CD4-positive, alpha-beta T cell (primary cell): ENCODE measurements at regions not wholly inside any gene's neighbourhood (a gene's known extent, or its start where the extent isn't known, plus 50 kb on each side); places are given as distances from the start of the nearest gene placed in this dataset.

Source experiments
- ATAC-seq: fragments of 200-7000 bp; cut with Tn5 transposase; one replicate; pipeline ENCODE4 v1.10.0; 2022; ENCODE audit warnings: mild to moderate bottlenecking; ENCODE audit not compliant: poor library complexity
- CTCF ChIA-PET: fragments of 350-600 bp; sonication (Branson Sonifier 250); formaldehyde crosslinking; loops from one replicate; lab custom pipeline; 2021; ENCODE audit warnings: antibody characterized with exemption, inconsistent platforms; lab: Charles Lee
- POLR2A ChIA-PET: fragments of 350-600 bp; sonication (Branson Sonifier 250); formaldehyde crosslinking; loops from one replicate; lab custom pipeline; 2021; ENCODE audit warnings: antibody characterized with exemption, inconsistent platforms; lab: Charles Lee
- DNase-seq, 14 experiments: peaks; one replicate each; pipeline ENCODE4 v3.0.0-alpha.2; 2013 to 2020; ENCODE audit warnings: mixed read lengths in 2 of 14
- H3K27ac ChIP-seq, 2 donors: one replicate each; pipeline versions ENCODE4 v1.5.1 to v1.7.0; 2013; ENCODE audit warnings: low read length in 2 of 2, low read depth in 1 of 2, mild to moderate bottlenecking in 1 of 2
- H3K27me3 ChIP-seq, 2 experiments: 1 replicate in 1 of 2; 2 replicates in 1 of 2; pipeline versions ENCODE4 v1.6.1 to v1.7.0; 2013; ENCODE audit warnings: low read length in 2 of 2, control low read depth in 1 of 2, mild to moderate bottlenecking in 1 of 2, moderate library complexity in 1 of 2; ENCODE audit not compliant: insufficient read depth in 2 of 2, control insufficient read depth in 1 of 2
- H3K36me3 ChIP-seq: one replicate; pipeline ENCODE4 v1.6.1; 2013; ENCODE audit warnings: low read length, control low read depth; ENCODE audit not compliant: insufficient read depth
- H3K4me1 ChIP-seq: one replicate; pipeline ENCODE4 v1.6.1; 2013; ENCODE audit warnings: low read length, control low read depth; ENCODE audit not compliant: insufficient read depth
- H3K4me3 ChIP-seq: one replicate; pipeline ENCODE4 v1.5.1; 2013; ENCODE audit warnings: mild to moderate bottlenecking, low read length, moderate library complexity
- H3K9me3 ChIP-seq, 2 experiments: 1 replicate in 1 of 2; 2 replicates in 1 of 2; pipeline versions ENCODE4 v1.6.1 to v1.7.0; 2013; ENCODE audit warnings: low read length in 2 of 2, mild to moderate bottlenecking in 2 of 2, control low read depth in 1 of 2, moderate library complexity in 1 of 2; ENCODE audit not compliant: control insufficient read depth in 1 of 2, insufficient read depth in 1 of 2
- H3K27ac Mint-ChIP-seq: one replicate; pipeline ENCODE4 v1.8.0; 2020; ENCODE audit warnings: mixed read lengths
- H3K27me3 Mint-ChIP-seq: one replicate; pipeline ENCODE4 v1.8.0; 2021; ENCODE audit warnings: mixed read lengths
- H3K36me3 Mint-ChIP-seq: one replicate; pipeline ENCODE4 v1.8.0; 2021; ENCODE audit warnings: low read depth, mixed read lengths
- H3K4me1 Mint-ChIP-seq: one replicate; pipeline ENCODE4 v1.8.0; 2021; ENCODE audit warnings: low read depth, mixed read lengths
- H3K4me3 Mint-ChIP-seq: one replicate; pipeline ENCODE4 v1.8.0; 2020; ENCODE audit warnings: mild to moderate bottlenecking, mixed read lengths
- H3K9me3 Mint-ChIP-seq: one replicate; pipeline ENCODE4 v1.8.0; 2020; ENCODE audit warnings: mixed read lengths
- CTCF ChIP-seq: fragments of 200-600 bp; IDR thresholded peaks from one replicate; pipeline ENCODE4 v1.8.0; 2022; ENCODE audit warnings: antibody characterized with exemption, mild to moderate bottlenecking
- intact Hi-C, 2 experiments: fragments of 100-400 bp; cut with DNase I in 1 of 2; cut with micrococcal nuclease in 1 of 2; formaldehyde crosslinking; loops; one replicate each; pipeline versions ENCODE4 v1.15.1 to v1.9.0; 2023 to 2025; cut with DNase I, micrococcal nuclease

- Histone ChIP-seq H3K4me3 (no peak overlapping the region), H3K27me3 (no peaks in the 10 kb centered on the region), H3K9me3 (no peaks in the 10 kb centered on the region), H3K27ac (no peak overlapping the region), H3K36me3 (no peaks in the 10 kb centered on the region), H3K4me1 (no peaks in the 10 kb centered on the region)
- no peak for TF ChIP-seq CTCF
- ATAC-seq (no peak), DNase-seq (no peak)
- ChIA-PET POLR2A (no interaction called here), CTCF (no interaction called here)
- H3K4me3 Mint-ChIP-seq, result no peak overlapping the region
- no peaks in the 10 kb centered on the region for H3K4me1 Mint-ChIP-seq
- H3K36me3 Mint-ChIP-seq, result no peaks in the 10 kb centered on the region
- intact Hi-C loops, result no loop called here
- H3K27ac Mint-ChIP-seq, result no peak overlapping the region
- no peaks in the 10 kb centered on the region for H3K27me3 Mint-ChIP-seq
- H3K9me3 Mint-ChIP-seq, result peaks cover 2% of the 10 kb centered on the region
Observed at GRCh38 chr3:25293736-25294135, 134.3 kb upstream of the RARB start.

GRCh38 chr3:25294169-25294805, 133.8 kb upstream of the RARB start:
- Histone ChIP-seq H3K27me3 (no peaks in the 10 kb centered on the region), H3K4me3 (no peak overlapping the region), H3K27ac (no peak overlapping the region), H3K9me3 (no peaks in the 10 kb centered on the region), H3K36me3 (no peaks in the 10 kb centered on the region), H3K4me1 (no peaks in the 10 kb centered on the region)
- H3K9me3 Mint-ChIP-seq, result peaks cover 2% of the 10 kb centered on the region
- H3K36me3 Mint-ChIP-seq, result no peaks in the 10 kb centered on the region
- no peaks in the 10 kb centered on the region for H3K27me3 Mint-ChIP-seq
- intact Hi-C loops, result no loop called here
- ATAC-seq, result no peak
- ChIA-PET CTCF (no interaction called here), POLR2A (no interaction called here)
- DNase-seq, result no peak
- H3K27ac Mint-ChIP-seq, result no peak overlapping the region
- TF ChIP-seq CTCF, result no peak
- H3K4me1 Mint-ChIP-seq, result no peaks in the 10 kb centered on the region
- no peak overlapping the region for H3K4me3 Mint-ChIP-seq

GRCh38 chr3:25297667-25298585, 130.1 kb upstream of the RARB start:
- Mint-ChIP-seq H3K4me1 (no peaks in the 10 kb centered on the region), H3K36me3 (no peaks in the 10 kb centered on the region), H3K27ac (no peak overlapping the region), H3K9me3 (peaks cover 2% of the 10 kb centered on the region), H3K4me3 (no peak overlapping the region), H3K27me3 (no peaks in the 10 kb centered on the region)
- no peak overlapping the region for H3K27ac ChIP-seq
- ChIA-PET POLR2A (no interaction called here), CTCF (interaction anchor here (1.0 kb wide), 1 partner anchor 10 kb away, joined by 4 read pairs; no protein-coding TSS in a partner anchor)
- no peaks in the 10 kb centered on the region for H3K36me3 ChIP-seq
- no peaks in the 10 kb centered on the region for H3K4me1 ChIP-seq
- intact Hi-C loops, result no loop called here
- no peak for TF ChIP-seq CTCF
- H3K4me3 ChIP-seq, result no peak overlapping the region
- DNase-seq (no peak), ATAC-seq (no peak)
- no peaks in the 10 kb centered on the region for H3K27me3 ChIP-seq
- H3K9me3 ChIP-seq, result no peaks in the 10 kb centered on the region
